Fibroblast of lung (primary cell): ENCODE measurements at regions not wholly inside any gene's neighbourhood (a gene's known extent, or its start where the extent isn't known, plus 50 kb on each side); places are given as distances from the start of the nearest gene placed in this dataset.

Experiments used
- EZH2 ChIP-seq: IDR thresholded peaks from 2 replicates; pipeline ENCODE4 v1.5.1; 2012; ENCODE audit warnings: low read length, control low read depth, mild to moderate bottlenecking; ENCODE audit errors: missing control alignments
- TF ChIP-seq, protein P1 (sequence below), 2 donors: IDR thresholded peaks in 1 of 2; conservative IDR thresholded peaks in 1 of 2; 1 replicate in 1 of 2; 2 replicates in 1 of 2; pipeline ENCODE4 v1.5.1; 2011 to 2012; ENCODE audit warnings: low read length in 2 of 2, control low read depth in 1 of 2, inconsistent platforms in 1 of 2, low read depth in 1 of 2, mild to moderate bottlenecking in 1 of 2

DNA sequence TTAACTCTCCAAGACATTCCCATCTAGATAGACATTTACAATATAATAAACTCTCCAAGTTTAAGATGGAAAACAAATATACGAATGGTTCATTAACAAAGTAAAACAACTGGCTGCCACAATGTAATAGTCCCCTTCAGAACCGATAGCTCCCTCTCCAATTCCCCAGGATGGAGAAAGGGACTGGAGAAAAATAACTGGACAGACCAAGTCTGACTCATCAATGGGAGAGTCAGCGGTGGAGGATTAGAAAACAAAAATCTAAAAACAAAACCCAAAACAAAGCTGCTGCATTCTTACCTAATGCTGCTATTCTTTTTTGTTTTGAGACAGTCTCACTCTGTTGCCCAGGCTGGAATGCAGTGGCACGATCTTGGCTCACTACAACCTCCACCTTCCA is 468.1 kb downstream of the SHQ1 start:
- TF ChIP-seq, protein P1, sequence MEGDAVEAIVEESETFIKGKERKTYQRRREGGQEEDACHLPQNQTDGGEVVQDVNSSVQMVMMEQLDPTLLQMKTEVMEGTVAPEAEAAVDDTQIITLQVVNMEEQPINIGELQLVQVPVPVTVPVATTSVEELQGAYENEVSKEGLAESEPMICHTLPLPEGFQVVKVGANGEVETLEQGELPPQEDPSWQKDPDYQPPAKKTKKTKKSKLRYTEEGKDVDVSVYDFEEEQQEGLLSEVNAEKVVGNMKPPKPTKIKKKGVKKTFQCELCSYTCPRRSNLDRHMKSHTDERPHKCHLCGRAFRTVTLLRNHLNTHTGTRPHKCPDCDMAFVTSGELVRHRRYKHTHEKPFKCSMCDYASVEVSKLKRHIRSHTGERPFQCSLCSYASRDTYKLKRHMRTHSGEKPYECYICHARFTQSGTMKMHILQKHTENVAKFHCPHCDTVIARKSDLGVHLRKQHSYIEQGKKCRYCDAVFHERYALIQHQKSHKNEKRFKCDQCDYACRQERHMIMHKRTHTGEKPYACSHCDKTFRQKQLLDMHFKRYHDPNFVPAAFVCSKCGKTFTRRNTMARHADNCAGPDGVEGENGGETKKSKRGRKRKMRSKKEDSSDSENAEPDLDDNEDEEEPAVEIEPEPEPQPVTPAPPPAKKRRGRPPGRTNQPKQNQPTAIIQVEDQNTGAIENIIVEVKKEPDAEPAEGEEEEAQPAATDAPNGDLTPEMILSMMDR (conservative IDR thresholded peaks at IDR 0.05 in 1 of 2, IDR thresholded peaks at IDR 0.05 in 1 of 2; ENCODE audit: low read depth in 1 of 2, low read length in 2 of 2) = no peak
- TF ChIP-seq EZH2 = no peak
